ENCODE measurements at regions not wholly inside any gene's neighbourhood (a gene's known extent, or its start where the extent isn't known, plus 50 kb on each side); places are given as distances from the start of the nearest gene placed in this dataset.

DNA sequence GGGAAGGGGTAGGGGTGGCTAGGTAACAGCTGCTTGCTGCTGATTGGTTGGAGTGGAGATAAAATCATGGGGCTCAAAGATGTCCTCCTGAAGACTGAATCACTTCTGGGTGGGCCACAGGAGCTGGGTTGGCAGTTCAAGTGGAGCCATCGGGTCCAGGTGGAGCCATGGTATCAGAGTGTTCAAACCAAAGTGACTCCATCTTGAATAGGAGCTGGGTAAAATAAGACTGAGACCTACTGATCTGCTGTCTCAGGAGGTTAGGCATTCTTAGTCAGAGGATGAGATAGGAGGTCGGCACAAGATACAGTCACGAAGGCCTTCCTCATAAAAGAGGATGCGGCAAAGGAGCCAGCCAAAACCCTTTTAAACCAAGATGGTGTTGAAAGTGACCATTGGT, 96.5 kb downstream of the RTP4 start:
- TF ChIP-seq, protein P1, sequence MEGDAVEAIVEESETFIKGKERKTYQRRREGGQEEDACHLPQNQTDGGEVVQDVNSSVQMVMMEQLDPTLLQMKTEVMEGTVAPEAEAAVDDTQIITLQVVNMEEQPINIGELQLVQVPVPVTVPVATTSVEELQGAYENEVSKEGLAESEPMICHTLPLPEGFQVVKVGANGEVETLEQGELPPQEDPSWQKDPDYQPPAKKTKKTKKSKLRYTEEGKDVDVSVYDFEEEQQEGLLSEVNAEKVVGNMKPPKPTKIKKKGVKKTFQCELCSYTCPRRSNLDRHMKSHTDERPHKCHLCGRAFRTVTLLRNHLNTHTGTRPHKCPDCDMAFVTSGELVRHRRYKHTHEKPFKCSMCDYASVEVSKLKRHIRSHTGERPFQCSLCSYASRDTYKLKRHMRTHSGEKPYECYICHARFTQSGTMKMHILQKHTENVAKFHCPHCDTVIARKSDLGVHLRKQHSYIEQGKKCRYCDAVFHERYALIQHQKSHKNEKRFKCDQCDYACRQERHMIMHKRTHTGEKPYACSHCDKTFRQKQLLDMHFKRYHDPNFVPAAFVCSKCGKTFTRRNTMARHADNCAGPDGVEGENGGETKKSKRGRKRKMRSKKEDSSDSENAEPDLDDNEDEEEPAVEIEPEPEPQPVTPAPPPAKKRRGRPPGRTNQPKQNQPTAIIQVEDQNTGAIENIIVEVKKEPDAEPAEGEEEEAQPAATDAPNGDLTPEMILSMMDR (IDR thresholded peaks at IDR 0.05) = no peak
- no peak for TF ChIP-seq POLR2A (IDR thresholded peaks at IDR 0.05)

All from body of pancreas (tissue), 4 donors.